Calu3 (cell line): ENCODE measurements at regions not wholly inside any gene's neighbourhood (a gene's known extent, or its start where the extent isn't known, plus 50 kb on each side); places are given as distances from the start of the nearest gene placed in this dataset.

ENCODE experiments used
- BruUV-seq: library from RNA; stranded (reverse); fragments of 400-500 nt; replicated peaks from 2 replicates; lab custom pipeline; 2021; lab: Mats Ljungman, UMichigan
- CTCF ChIA-PET: fragments of 300-600 bp; sonication (Branson Sonifier 250); formaldehyde crosslinking; loops from one replicate; lab custom pipeline; 2022; ENCODE audit warnings: antibody characterized with exemption; lab: Charles Lee
- DNase-seq: peaks from one replicate; pipeline ENCODE4 v3.0.0; 2022
- H3K27ac Mint-ChIP-seq: one replicate; pipeline ENCODE4 v1.8.0; 2022; ENCODE audit warnings: mixed read lengths; ENCODE audit not compliant: unreplicated experiment
- H3K27me3 Mint-ChIP-seq: one replicate; pipeline ENCODE4 v1.8.0; 2022; ENCODE audit warnings: mixed read lengths; ENCODE audit not compliant: unreplicated experiment
- H3K36me3 Mint-ChIP-seq: one replicate; pipeline ENCODE4 v1.8.0; 2022; ENCODE audit warnings: mild to moderate bottlenecking, moderate library complexity, mixed read lengths; ENCODE audit not compliant: insufficient read depth, unreplicated experiment
- H3K4me1 Mint-ChIP-seq: one replicate; pipeline ENCODE4 v1.8.0; 2022; ENCODE audit warnings: mild to moderate bottlenecking, low read depth, mixed read lengths; ENCODE audit not compliant: unreplicated experiment
- H3K4me3 Mint-ChIP-seq: one replicate; pipeline ENCODE4 v1.8.0; 2022; ENCODE audit warnings: mild to moderate bottlenecking, low read depth, moderate library complexity, mixed read lengths; ENCODE audit not compliant: unreplicated experiment
- H3K9me3 Mint-ChIP-seq: one replicate; pipeline ENCODE4 v1.8.0; 2022; ENCODE audit warnings: low read depth, mixed read lengths; ENCODE audit not compliant: unreplicated experiment
- intact Hi-C: fragments of 100-400 bp; cut with micrococcal nuclease; formaldehyde crosslinking; loops from one replicate; pipeline ENCODE4 v1.10.0; 2022; ENCODE audit not compliant: unreplicated experiment
- TF ChIP-seq, protein P1 (sequence below): fragments of 200-600 bp; IDR thresholded peaks from one replicate; pipeline ENCODE4 v1.8.0; 2022; ENCODE audit warnings: antibody characterized with exemption; ENCODE audit not compliant: unreplicated experiment

- no peak overlapping the region for H3K27ac Mint-ChIP-seq
- no peaks in the 10 kb centered on the region for H3K27me3 Mint-ChIP-seq
- no TSS peak for BruUV-seq
- H3K4me3 Mint-ChIP-seq, result no peak overlapping the region
- TF ChIP-seq, protein P1, sequence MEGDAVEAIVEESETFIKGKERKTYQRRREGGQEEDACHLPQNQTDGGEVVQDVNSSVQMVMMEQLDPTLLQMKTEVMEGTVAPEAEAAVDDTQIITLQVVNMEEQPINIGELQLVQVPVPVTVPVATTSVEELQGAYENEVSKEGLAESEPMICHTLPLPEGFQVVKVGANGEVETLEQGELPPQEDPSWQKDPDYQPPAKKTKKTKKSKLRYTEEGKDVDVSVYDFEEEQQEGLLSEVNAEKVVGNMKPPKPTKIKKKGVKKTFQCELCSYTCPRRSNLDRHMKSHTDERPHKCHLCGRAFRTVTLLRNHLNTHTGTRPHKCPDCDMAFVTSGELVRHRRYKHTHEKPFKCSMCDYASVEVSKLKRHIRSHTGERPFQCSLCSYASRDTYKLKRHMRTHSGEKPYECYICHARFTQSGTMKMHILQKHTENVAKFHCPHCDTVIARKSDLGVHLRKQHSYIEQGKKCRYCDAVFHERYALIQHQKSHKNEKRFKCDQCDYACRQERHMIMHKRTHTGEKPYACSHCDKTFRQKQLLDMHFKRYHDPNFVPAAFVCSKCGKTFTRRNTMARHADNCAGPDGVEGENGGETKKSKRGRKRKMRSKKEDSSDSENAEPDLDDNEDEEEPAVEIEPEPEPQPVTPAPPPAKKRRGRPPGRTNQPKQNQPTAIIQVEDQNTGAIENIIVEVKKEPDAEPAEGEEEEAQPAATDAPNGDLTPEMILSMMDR, result no peak
- CTCF ChIA-PET, result interaction anchor here (1.5 kb wide), 1 partner anchor 10 kb away, joined by 6 read pairs; no protein-coding TSS in a partner anchor
- peaks cover 11% of the 10 kb centered on the region for H3K4me1 Mint-ChIP-seq
- no peak for DNase-seq
- H3K36me3 Mint-ChIP-seq, result no peaks in the 10 kb centered on the region
- H3K9me3 Mint-ChIP-seq, result no peaks in the 10 kb centered on the region
- intact Hi-C loops, result no loop called here
Observed at GRCh38 chr3:132145833-132146232, 111.0 kb upstream of the CPNE4 start.

- TF ChIP-seq, protein P1, result no peak
- CTCF ChIA-PET, result interaction anchor here (0.9 kb wide), 1 partner anchor 120 kb away, joined by 3 read pairs; the partner anchor contains the start of gene CPNE4
- DNase-seq, result no peak
- Mint-ChIP-seq H3K4me1 (no peaks in the 10 kb centered on the region), H3K36me3 (no peaks in the 10 kb centered on the region), H3K4me3 (no peak overlapping the region), H3K9me3 (no peaks in the 10 kb centered on the region), H3K27me3 (no peaks in the 10 kb centered on the region), H3K27ac (no peak overlapping the region)
- no TSS peak for BruUV-seq
- intact Hi-C loops, result no loop called here
Observed at GRCh38 chr3:132154619-132155018, 119.8 kb upstream of the CPNE4 start.

- Mint-ChIP-seq H3K27me3 (no peaks in the 10 kb centered on the region), H3K4me3 (no peak overlapping the region), H3K4me1 (peaks cover 3% of the 10 kb centered on the region), H3K27ac (no peak overlapping the region), H3K9me3 (no peaks in the 10 kb centered on the region), H3K36me3 (no peaks in the 10 kb centered on the region)
- intact Hi-C loops, result no loop called here
- DNase-seq, result no peak
- BruUV-seq, result no TSS peak
- TF ChIP-seq, protein P1, result no peak
- CTCF ChIA-PET, result interaction anchor here (0.8 kb wide), 1 partner anchor 23 kb away, joined by 6 read pairs; no protein-coding TSS in a partner anchor
Observed at GRCh38 chr3:132159145-132159544, 124.3 kb upstream of the CPNE4 start.

GRCh38 chr3:132160198-132160597, 125.4 kb upstream of the CPNE4 start:
- Mint-ChIP-seq H3K9me3 (no peaks in the 10 kb centered on the region), H3K4me1 (peaks cover 13% of the 10 kb centered on the region), H3K27me3 (no peaks in the 10 kb centered on the region), H3K36me3 (no peaks in the 10 kb centered on the region), H3K27ac (no peak overlapping the region), H3K4me3 (no peak overlapping the region)
- intact Hi-C loops, result no loop called here
- no peak for DNase-seq
- no TSS peak for BruUV-seq
- TF ChIP-seq, protein P1, result no peak
- CTCF ChIA-PET, result interaction anchor here (0.8 kb wide), 1 partner anchor 24 kb away, joined by 6 read pairs; no protein-coding TSS in a partner anchor
